H1 (cell line): ENCODE measurements at regions not wholly inside any gene's neighbourhood (a gene's known extent, or its start where the extent isn't known, plus 50 kb on each side); places are given as distances from the start of the nearest gene placed in this dataset.

Experiments used
- CEBPB ChIP-seq: IDR thresholded peaks from 2 replicates; pipeline ENCODE4 v1.6.1; 2012; ENCODE audit warnings: low read depth, low read length
- EZH2 ChIP-seq: fragments of 200-600 bp; sonication (generic); IDR thresholded peaks from 2 replicates; pipeline ENCODE4 v1.7.1; 2012; ENCODE audit warnings: low read depth, mild to moderate bottlenecking, moderate library complexity, low read length, inconsistent platforms; ENCODE audit not compliant: severe bottlenecking
- MAFK ChIP-seq: IDR thresholded peaks from 2 replicates; pipeline ENCODE4 v1.6.1; 2012; ENCODE audit warnings: low read depth, mild to moderate bottlenecking, improper control_type of control experiment, low read length
- RFX5 ChIP-seq: IDR thresholded peaks from 2 replicates; pipeline ENCODE4 v1.6.1; 2011; ENCODE audit warnings: low read depth, low read length, improper control_type of control experiment, borderline replicate concordance
- SAP30 ChIP-seq: fragments of 300-600 bp; sonication (generic); IDR thresholded peaks from 2 replicates; pipeline ENCODE4 v1.7.1; 2012; ENCODE audit warnings: low read length, moderate library complexity, mild to moderate bottlenecking, inconsistent platforms; ENCODE audit not compliant: insufficient read depth, insufficient replicate concordance
- SP4 ChIP-seq: IDR thresholded peaks from 2 replicates; pipeline ENCODE4 v1.6.1; 2012; ENCODE audit warnings: low read length, inconsistent platforms
- YY1 ChIP-seq: IDR thresholded peaks from 2 replicates; pipeline ENCODE4 v1.6.1; 2011; ENCODE audit warnings: low read depth, mild to moderate bottlenecking, low read length
- ZNF274 ChIP-seq: IDR thresholded peaks from 2 replicates; pipeline ENCODE4 v1.7.0; 2012; ENCODE audit warnings: low read length, borderline replicate concordance; ENCODE audit errors: extremely low read depth
- TF ChIP-seq, protein P1 (sequence below): fragments of 300-600 bp; sonication (generic); IDR thresholded peaks from 2 replicates; pipeline ENCODE4 v1.7.1; 2012; ENCODE audit warnings: low read length, moderate library complexity, mild to moderate bottlenecking, inconsistent platforms; ENCODE audit not compliant: insufficient replicate concordance
- TF ChIP-seq, protein P2 (sequence below), 3 experiments: IDR thresholded peaks; 1 replicate in 2 of 3; 2 replicates in 1 of 3; pipeline versions ENCODE4 v1.5.1 to v1.6.1; 2011; ENCODE audit warnings: low read length in 3 of 3, mild to moderate bottlenecking in 3 of 3, inconsistent platforms in 2 of 3, low read depth in 1 of 3, moderate library complexity in 1 of 3; ENCODE audit not compliant: insufficient read depth in 1 of 3; ENCODE audit errors: control extremely low read depth in 1 of 3

GRCh38 chr10:4094751-4095150 is 309.7 kb upstream of the KLF6 start (continued):
- TF ChIP-seq, protein P1, sequence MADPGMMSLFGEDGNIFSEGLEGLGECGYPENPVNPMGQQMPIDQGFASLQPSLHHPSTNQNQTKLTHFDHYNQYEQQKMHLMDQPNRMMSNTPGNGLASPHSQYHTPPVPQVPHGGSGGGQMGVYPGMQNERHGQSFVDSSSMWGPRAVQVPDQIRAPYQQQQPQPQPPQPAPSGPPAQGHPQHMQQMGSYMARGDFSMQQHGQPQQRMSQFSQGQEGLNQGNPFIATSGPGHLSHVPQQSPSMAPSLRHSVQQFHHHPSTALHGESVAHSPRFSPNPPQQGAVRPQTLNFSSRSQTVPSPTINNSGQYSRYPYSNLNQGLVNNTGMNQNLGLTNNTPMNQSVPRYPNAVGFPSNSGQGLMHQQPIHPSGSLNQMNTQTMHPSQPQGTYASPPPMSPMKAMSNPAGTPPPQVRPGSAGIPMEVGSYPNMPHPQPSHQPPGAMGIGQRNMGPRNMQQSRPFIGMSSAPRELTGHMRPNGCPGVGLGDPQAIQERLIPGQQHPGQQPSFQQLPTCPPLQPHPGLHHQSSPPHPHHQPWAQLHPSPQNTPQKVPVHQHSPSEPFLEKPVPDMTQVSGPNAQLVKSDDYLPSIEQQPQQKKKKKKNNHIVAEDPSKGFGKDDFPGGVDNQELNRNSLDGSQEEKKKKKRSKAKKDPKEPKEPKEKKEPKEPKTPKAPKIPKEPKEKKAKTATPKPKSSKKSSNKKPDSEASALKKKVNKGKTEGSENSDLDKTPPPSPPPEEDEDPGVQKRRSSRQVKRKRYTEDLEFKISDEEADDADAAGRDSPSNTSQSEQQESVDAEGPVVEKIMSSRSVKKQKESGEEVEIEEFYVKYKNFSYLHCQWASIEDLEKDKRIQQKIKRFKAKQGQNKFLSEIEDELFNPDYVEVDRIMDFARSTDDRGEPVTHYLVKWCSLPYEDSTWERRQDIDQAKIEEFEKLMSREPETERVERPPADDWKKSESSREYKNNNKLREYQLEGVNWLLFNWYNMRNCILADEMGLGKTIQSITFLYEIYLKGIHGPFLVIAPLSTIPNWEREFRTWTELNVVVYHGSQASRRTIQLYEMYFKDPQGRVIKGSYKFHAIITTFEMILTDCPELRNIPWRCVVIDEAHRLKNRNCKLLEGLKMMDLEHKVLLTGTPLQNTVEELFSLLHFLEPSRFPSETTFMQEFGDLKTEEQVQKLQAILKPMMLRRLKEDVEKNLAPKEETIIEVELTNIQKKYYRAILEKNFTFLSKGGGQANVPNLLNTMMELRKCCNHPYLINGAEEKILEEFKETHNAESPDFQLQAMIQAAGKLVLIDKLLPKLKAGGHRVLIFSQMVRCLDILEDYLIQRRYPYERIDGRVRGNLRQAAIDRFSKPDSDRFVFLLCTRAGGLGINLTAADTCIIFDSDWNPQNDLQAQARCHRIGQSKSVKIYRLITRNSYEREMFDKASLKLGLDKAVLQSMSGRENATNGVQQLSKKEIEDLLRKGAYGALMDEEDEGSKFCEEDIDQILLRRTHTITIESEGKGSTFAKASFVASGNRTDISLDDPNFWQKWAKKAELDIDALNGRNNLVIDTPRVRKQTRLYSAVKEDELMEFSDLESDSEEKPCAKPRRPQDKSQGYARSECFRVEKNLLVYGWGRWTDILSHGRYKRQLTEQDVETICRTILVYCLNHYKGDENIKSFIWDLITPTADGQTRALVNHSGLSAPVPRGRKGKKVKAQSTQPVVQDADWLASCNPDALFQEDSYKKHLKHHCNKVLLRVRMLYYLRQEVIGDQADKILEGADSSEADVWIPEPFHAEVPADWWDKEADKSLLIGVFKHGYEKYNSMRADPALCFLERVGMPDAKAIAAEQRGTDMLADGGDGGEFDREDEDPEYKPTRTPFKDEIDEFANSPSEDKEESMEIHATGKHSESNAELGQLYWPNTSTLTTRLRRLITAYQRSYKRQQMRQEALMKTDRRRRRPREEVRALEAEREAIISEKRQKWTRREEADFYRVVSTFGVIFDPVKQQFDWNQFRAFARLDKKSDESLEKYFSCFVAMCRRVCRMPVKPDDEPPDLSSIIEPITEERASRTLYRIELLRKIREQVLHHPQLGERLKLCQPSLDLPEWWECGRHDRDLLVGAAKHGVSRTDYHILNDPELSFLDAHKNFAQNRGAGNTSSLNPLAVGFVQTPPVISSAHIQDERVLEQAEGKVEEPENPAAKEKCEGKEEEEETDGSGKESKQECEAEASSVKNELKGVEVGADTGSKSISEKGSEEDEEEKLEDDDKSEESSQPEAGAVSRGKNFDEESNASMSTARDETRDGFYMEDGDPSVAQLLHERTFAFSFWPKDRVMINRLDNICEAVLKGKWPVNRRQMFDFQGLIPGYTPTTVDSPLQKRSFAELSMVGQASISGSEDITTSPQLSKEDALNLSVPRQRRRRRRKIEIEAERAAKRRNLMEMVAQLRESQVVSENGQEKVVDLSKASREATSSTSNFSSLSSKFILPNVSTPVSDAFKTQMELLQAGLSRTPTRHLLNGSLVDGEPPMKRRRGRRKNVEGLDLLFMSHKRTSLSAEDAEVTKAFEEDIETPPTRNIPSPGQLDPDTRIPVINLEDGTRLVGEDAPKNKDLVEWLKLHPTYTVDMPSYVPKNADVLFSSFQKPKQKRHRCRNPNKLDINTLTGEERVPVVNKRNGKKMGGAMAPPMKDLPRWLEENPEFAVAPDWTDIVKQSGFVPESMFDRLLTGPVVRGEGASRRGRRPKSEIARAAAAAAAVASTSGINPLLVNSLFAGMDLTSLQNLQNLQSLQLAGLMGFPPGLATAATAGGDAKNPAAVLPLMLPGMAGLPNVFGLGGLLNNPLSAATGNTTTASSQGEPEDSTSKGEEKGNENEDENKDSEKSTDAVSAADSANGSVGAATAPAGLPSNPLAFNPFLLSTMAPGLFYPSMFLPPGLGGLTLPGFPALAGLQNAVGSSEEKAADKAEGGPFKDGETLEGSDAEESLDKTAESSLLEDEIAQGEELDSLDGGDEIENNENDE: no peak
- TF ChIP-seq, protein P2, sequence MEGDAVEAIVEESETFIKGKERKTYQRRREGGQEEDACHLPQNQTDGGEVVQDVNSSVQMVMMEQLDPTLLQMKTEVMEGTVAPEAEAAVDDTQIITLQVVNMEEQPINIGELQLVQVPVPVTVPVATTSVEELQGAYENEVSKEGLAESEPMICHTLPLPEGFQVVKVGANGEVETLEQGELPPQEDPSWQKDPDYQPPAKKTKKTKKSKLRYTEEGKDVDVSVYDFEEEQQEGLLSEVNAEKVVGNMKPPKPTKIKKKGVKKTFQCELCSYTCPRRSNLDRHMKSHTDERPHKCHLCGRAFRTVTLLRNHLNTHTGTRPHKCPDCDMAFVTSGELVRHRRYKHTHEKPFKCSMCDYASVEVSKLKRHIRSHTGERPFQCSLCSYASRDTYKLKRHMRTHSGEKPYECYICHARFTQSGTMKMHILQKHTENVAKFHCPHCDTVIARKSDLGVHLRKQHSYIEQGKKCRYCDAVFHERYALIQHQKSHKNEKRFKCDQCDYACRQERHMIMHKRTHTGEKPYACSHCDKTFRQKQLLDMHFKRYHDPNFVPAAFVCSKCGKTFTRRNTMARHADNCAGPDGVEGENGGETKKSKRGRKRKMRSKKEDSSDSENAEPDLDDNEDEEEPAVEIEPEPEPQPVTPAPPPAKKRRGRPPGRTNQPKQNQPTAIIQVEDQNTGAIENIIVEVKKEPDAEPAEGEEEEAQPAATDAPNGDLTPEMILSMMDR (IDR thresholded peaks at IDR 0.05; ENCODE audit: control extremely low read depth in 1 of 3, insufficient read depth in 1 of 3, low read depth in 1 of 3, low read length in 3 of 3): no peak
- no peak for TF ChIP-seq CEBPB
- TF ChIP-seq MAFK: no peak
- TF ChIP-seq RFX5: no peak
- TF ChIP-seq EZH2: no peak
- TF ChIP-seq YY1: no peak
- no peak for TF ChIP-seq ZNF274
- TF ChIP-seq SAP30: no peak
- TF ChIP-seq SP4: no peak
